ENCODE measurements at regions not wholly inside any gene's neighbourhood (a gene's known extent, or its start where the extent isn't known, plus 50 kb on each side); places are given as distances from the start of the nearest gene placed in this dataset.
"Not testable (repeated sequence)": the region's sequence is repeated elsewhere in the genome, so short reads cannot be mapped to it uniquely, and the experiment has no call there.

GRCh38 chr13:18643644-18644172 is 537.9 kb downstream of the TUBA3C start:
- not testable (repeated sequence) for TF ChIP-seq SP1 (IDR thresholded peaks at IDR 0.05); FOXK2 (IDR thresholded peaks at IDR 0.05); TARDBP (IDR thresholded peaks at IDR 0.05); BHLHE40 (IDR thresholded peaks at IDR 0.05; ENCODE audit: borderline replicate concordance); ELF4 (IDR thresholded peaks at IDR 0.05); SUZ12 (IDR thresholded peaks at IDR 0.05); L3MBTL2 (conservative IDR thresholded peaks at IDR 0.05); HDGF (IDR thresholded peaks at IDR 0.05; ENCODE audit: borderline replicate concordance); LEF1 (IDR thresholded peaks at IDR 0.05; ENCODE audit: borderline replicate concordance); NFRKB (IDR thresholded peaks at IDR 0.05); FOXM1 (IDR thresholded peaks at IDR 0.05; ENCODE audit: borderline replicate concordance)

Measured in HEK293T (cell line).